Effector memory CD4-positive, alpha-beta T cell (primary cell): ENCODE measurements at regions not wholly inside any gene's neighbourhood (a gene's known extent, or its start where the extent isn't known, plus 50 kb on each side); places are given as distances from the start of the nearest gene placed in this dataset.
"Not testable (repeated sequence)": the region's sequence is repeated elsewhere in the genome, so short reads cannot be mapped to it uniquely, and the experiment has no call there.

Experiments used
- DNase-seq, 3 donors: peaks; one replicate each; pipeline ENCODE4 v3.0.0-alpha.2; 2020
- H3K27ac ChIP-seq: 2 replicates; pipeline ENCODE4 v1.7.0; 2013; ENCODE audit warnings: mild to moderate bottlenecking, low read length, moderate library complexity; ENCODE audit not compliant: insufficient read depth, poor library complexity, severe bottlenecking
- H3K27me3 ChIP-seq: replicated peaks from 2 replicates; pipeline ENCODE4 v1.7.0; 2013; ENCODE audit warnings: mild to moderate bottlenecking, low read length; ENCODE audit not compliant: insufficient read depth, control insufficient read depth, poor library complexity, severe bottlenecking
- H3K36me3 ChIP-seq: 2 replicates; pipeline ENCODE4 v1.7.0; 2013; ENCODE audit warnings: mild to moderate bottlenecking, low read length, moderate library complexity; ENCODE audit not compliant: control insufficient read depth, insufficient read depth
- H3K4me1 ChIP-seq: 2 replicates; pipeline ENCODE4 v1.7.0; 2013; ENCODE audit warnings: low read length, mild to moderate bottlenecking; ENCODE audit not compliant: control insufficient read depth, insufficient read depth, poor library complexity, severe bottlenecking
- H3K4me3 ChIP-seq: 2 replicates; pipeline ENCODE4 v1.7.0; 2013; ENCODE audit warnings: low read length, low read depth, mild to moderate bottlenecking; ENCODE audit not compliant: insufficient read depth, poor library complexity, severe bottlenecking
- H3K9me3 ChIP-seq: 2 replicates; pipeline ENCODE4 v1.7.0; 2013; ENCODE audit warnings: mild to moderate bottlenecking, low read length, moderate library complexity; ENCODE audit not compliant: control insufficient read depth

DNA sequence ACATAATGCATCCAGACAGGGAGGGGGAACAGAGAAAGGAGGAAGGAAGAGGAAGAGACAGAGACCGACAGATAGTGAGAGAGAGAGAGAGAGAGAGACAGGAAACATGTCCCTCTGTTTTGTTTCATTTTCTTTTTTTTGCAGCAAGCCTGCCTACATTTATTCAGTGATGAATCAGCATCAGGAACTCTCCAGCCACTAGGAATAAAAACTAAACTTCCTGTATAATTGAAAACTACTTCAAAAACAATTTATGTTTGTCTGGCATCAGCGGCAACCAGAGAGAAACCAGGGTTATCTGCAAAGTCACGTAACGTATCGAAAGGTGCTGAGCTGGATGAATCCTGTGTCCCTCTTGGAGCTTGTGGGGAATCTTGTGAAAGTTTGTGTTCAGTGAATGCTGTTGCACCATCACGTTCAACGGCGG is 148.6 kb upstream of the SOX21 start:
- peak overlapping the region; percentile 35 for H3K4me3 ChIP-seq
- H3K27me3 ChIP-seq = no peaks in the 10 kb centered on the region
- H3K27ac ChIP-seq = no peak overlapping the region
- no peaks in the 10 kb centered on the region for H3K4me1 ChIP-seq
- no peak for DNase-seq
- H3K36me3 ChIP-seq = no peaks in the 10 kb centered on the region
- no peaks in the 10 kb centered on the region for H3K9me3 ChIP-seq

GRCh38 chr13:94859811-94860210 is 147.5 kb upstream of the SOX21 start:
- Histone ChIP-seq H3K4me1 (no peaks in the 10 kb centered on the region), H3K36me3 (no peaks in the 10 kb centered on the region)

GRCh38 chr13:94859278-94859691 is 146.9 kb upstream of the SOX21 start:
- Histone ChIP-seq H3K27ac (no peak overlapping the region), H3K4me3 (no peak overlapping the region), H3K9me3 (no peaks in the 10 kb centered on the region), H3K27me3 (no peaks in the 10 kb centered on the region), H3K4me1 (no peaks in the 10 kb centered on the region), H3K36me3 (no peaks in the 10 kb centered on the region)
- DNase-seq = no peak

More at GRCh38 chr13:94859811-94860210, 147.5 kb upstream of the SOX21 start:
- Histone ChIP-seq H3K4me3 (no peak overlapping the region), H3K27me3 (no peaks in the 10 kb centered on the region), H3K9me3 (no peaks in the 10 kb centered on the region), H3K27ac (no peak overlapping the region)
- no peak for DNase-seq

DNA sequence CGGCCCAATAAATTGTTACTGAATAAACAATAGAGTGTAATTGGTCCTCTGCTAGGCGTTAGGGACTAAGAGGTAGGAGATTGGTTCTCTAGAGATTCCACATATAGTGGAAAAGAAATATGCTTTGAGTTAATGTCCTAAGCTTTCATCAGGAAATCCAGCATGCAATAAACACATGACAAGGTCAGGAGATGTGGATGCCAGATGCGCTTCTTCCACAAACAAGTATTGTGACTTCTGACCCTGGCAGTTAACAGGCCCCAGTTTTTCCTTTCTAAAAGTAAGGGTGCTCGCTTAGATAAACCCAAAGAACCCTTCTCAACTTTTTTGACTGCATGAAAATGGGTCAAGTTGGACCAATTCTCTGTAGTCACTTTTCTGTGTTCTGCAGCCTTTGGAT is 146.5 kb upstream of the SOX21 start:
- Histone ChIP-seq H3K4me1 (no peaks in the 10 kb centered on the region), H3K27ac (no peak overlapping the region), H3K4me3 (no peak overlapping the region), H3K9me3 (no peaks in the 10 kb centered on the region), H3K27me3 (no peaks in the 10 kb centered on the region), H3K36me3 (no peaks in the 10 kb centered on the region)
- DNase-seq = no peak

DNA sequence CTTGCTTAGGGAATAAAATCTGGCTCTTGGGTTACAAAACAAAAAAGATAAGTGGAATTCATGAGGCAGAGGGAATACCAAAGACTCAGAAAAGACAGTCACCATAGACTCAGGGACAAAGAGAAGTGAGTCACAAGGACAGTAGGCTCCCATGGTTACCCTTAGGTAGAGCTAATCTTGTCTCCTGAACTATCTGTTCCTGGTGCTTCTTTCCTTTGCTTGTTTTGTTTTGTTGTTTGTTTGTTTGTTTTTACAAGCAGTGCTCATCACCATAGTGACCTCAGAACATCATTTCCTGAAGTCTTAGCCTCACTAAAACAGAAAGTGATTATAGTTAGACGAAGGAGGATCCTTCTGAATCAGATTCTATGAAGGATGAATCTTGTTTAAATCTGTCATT is 142.3 kb upstream of the SOX21 start:
- H3K4me1 ChIP-seq = no peaks in the 10 kb centered on the region
- H3K27me3 ChIP-seq = no peaks in the 10 kb centered on the region
- H3K36me3 ChIP-seq = no peaks in the 10 kb centered on the region
- H3K27ac ChIP-seq = no peak overlapping the region
- no peak overlapping the region for H3K4me3 ChIP-seq
- DNase-seq = no peak
- no peaks in the 10 kb centered on the region for H3K9me3 ChIP-seq

GRCh38 chr13:94851576-94851975 is 139.2 kb upstream of the SOX21 start:
- H3K4me3 ChIP-seq = no peak overlapping the region
- H3K9me3 ChIP-seq = no peaks in the 10 kb centered on the region
- H3K27me3 ChIP-seq = no peaks in the 10 kb centered on the region
- H3K4me1 ChIP-seq = no peaks in the 10 kb centered on the region
- no peaks in the 10 kb centered on the region for H3K36me3 ChIP-seq
- H3K27ac ChIP-seq = no peak overlapping the region
- no peak for DNase-seq

GRCh38 chr13:94849254-94849653 is 136.9 kb upstream of the SOX21 start:
- Histone ChIP-seq H3K27me3 (no peaks in the 10 kb centered on the region), H3K27ac (no peak overlapping the region), H3K4me1 (no peaks in the 10 kb centered on the region), H3K4me3 (no peak overlapping the region), H3K36me3 (no peaks in the 10 kb centered on the region), H3K9me3 (no peaks in the 10 kb centered on the region)
- DNase-seq = no peak

GRCh38 chr13:94842901-94843300 is 130.6 kb upstream of the SOX21 start:
- no peaks in the 10 kb centered on the region for H3K27me3 ChIP-seq
- no peaks in the 10 kb centered on the region for H3K9me3 ChIP-seq
- no peaks in the 10 kb centered on the region for H3K4me1 ChIP-seq
- no peaks in the 10 kb centered on the region for H3K36me3 ChIP-seq
- H3K4me3 ChIP-seq = no peak overlapping the region
- no peak for DNase-seq
- H3K27ac ChIP-seq = no peak overlapping the region

DNA sequence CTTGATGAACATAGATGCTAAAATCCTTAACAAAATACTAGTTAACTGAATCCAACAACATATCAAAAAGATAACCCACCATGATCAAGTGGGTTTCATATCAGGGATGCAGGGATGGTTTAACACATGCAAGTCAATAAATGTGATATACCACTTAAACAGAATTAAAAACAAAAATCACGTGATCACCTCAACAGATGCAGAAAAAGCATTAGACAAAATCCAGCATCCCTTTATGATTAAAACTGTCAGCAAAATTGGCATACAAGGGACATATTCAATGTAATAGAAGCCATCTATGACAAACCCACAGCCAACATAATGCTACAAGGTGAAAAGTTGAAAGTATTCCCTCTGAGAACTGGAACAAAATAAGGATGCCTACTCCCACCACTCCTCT is 124.7 kb upstream of the SOX21 start:
- DNase-seq, H3K27me3 ChIP-seq, H3K4me3 ChIP-seq: not testable (repeated sequence)

DNA sequence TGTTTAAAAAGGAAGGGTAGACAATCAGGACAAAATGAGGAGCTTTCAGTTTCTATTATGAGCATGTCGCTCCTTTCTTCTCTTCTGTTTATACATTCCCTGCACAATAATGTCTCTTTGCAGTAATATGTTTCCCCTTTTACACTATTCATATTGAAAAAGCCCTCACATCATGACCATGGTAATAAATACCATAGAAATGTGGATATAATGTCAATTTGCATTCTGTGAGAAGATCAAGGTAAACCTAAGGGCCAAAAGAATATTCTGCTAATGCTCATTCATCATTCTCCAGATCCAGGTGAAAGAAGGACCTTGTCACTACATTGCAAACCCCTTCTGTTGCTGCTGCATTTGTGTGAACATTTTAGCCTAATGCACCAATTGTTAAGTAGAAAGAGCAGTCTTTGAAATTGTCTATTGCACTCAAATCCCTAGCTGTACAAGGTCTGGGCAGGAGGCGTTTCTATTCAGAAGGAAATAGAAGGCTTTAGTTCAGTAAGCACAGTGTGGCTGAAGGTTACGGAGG is 117.6 kb upstream of the SOX21 start:
- no peak overlapping the region for H3K4me3 ChIP-seq
- DNase-seq = no peak
- H3K27ac ChIP-seq = no peak overlapping the region
- H3K27me3 ChIP-seq = no peaks in the 10 kb centered on the region
- H3K36me3 ChIP-seq = no peaks in the 10 kb centered on the region
- H3K4me1 ChIP-seq = no peaks in the 10 kb centered on the region
- H3K9me3 ChIP-seq = no peaks in the 10 kb centered on the region

More for the DNA sequence above, 124.7 kb upstream of the SOX21 start:
- H3K9me3 ChIP-seq, H3K27ac ChIP-seq, H3K36me3 ChIP-seq, H3K4me1 ChIP-seq: not testable (repeated sequence)
